WTC11 (cell line): ENCODE measurements at regions not wholly inside any gene's neighbourhood (a gene's known extent, or its start where the extent isn't known, plus 50 kb on each side); places are given as distances from the start of the nearest gene placed in this dataset.

Experiments used
- ATAC-seq: fragments of 200-7000 bp; cut with Tn5 transposase; 2 replicates; pipeline ENCODE4 v1.10.0; 2021; ENCODE audit warnings: mild to moderate bottlenecking, moderate library complexity
- CTCF ChIA-PET: fragments of 300-600 bp; sonication (Branson Sonifier 250); formaldehyde crosslinking; loops from one replicate; lab custom pipeline; 2021; ENCODE audit warnings: antibody characterized with exemption; lab: Charles Lee
- POLR2A ChIA-PET: fragments of 350-600 bp; sonication (Branson Sonifier 250); formaldehyde crosslinking; loops from one replicate; lab custom pipeline; 2021; ENCODE audit warnings: antibody characterized with exemption; lab: Charles Lee
- DNase-seq: peaks from one replicate; pipeline ENCODE4 v3.0.0; 2021; ENCODE audit warnings: low spot score
- H3K27ac Mint-ChIP-seq: 2 replicates; pipeline ENCODE4 v1.8.0; 2021; ENCODE audit warnings: mixed read lengths
- H3K27me3 Mint-ChIP-seq: 2 replicates; pipeline ENCODE4 v1.8.0; 2021; ENCODE audit warnings: low read depth, mild to moderate bottlenecking, moderate library complexity, mixed read lengths
- H3K36me3 Mint-ChIP-seq: 2 replicates; pipeline ENCODE4 v1.8.0; 2021; ENCODE audit warnings: mixed read lengths
- H3K4me1 Mint-ChIP-seq: 2 replicates; pipeline ENCODE4 v1.8.0; 2022; ENCODE audit warnings: mixed read lengths
- H3K4me3 Mint-ChIP-seq: 2 replicates; pipeline ENCODE4 v1.8.0; 2021; ENCODE audit warnings: mild to moderate bottlenecking, moderate library complexity, mixed read lengths
- H3K9me3 Mint-ChIP-seq: 2 replicates; pipeline ENCODE4 v1.8.0; 2021; ENCODE audit warnings: mixed read lengths
- ATF2 ChIP-seq: sonication (generic); formaldehyde crosslinking; IDR thresholded peaks from 2 replicates; pipeline ENCODE4 v1.8.1; 2022; ENCODE audit warnings: low read depth, missing genetic modification reagents, borderline replicate concordance
- ELF4 ChIP-seq: sonication (generic); formaldehyde crosslinking; IDR thresholded peaks from 2 replicates; pipeline ENCODE4 v1.8.1; 2022; ENCODE audit warnings: low read depth, mild to moderate bottlenecking, moderate library complexity, missing genetic modification reagents
- GABPB1 ChIP-seq: sonication (generic); formaldehyde crosslinking; IDR thresholded peaks from 2 replicates; pipeline ENCODE4 v1.8.1; 2023; ENCODE audit warnings: mild to moderate bottlenecking, missing genetic modification reagents
- JAZF1 ChIP-seq: fragments of 250-450 bp; sonication (Bioruptor Pico); IDR thresholded peaks from 2 replicates; pipeline ENCODE4 v1.9.0; 2021; ENCODE audit warnings: moderate library complexity, mild to moderate bottlenecking, inconsistent platforms
- MXD4 ChIP-seq: fragments of 250-450 bp; sonication (Bioruptor Pico); IDR thresholded peaks from 2 replicates; pipeline ENCODE4 v1.8.0; 2021; ENCODE audit warnings: mild to moderate bottlenecking, moderate library complexity, borderline replicate concordance
- PRRX2 ChIP-seq: fragments of 250-450 bp; sonication (Bioruptor Pico); IDR thresholded peaks from 2 replicates; pipeline ENCODE4 v1.8.0; 2021; ENCODE audit warnings: mild to moderate bottlenecking
- SMAD3 ChIP-seq: sonication (generic); formaldehyde crosslinking; IDR thresholded peaks from 2 replicates; pipeline ENCODE4 v1.8.0; 2022; ENCODE audit warnings: missing genetic modification reagents, mild to moderate bottlenecking, borderline replicate concordance
- SMAD4 ChIP-seq: sonication (generic); formaldehyde crosslinking; IDR thresholded peaks from 2 replicates; pipeline ENCODE4 v1.8.0; 2022; ENCODE audit warnings: mild to moderate bottlenecking, missing genetic modification reagents
- TCF7 ChIP-seq: sonication (generic); formaldehyde crosslinking; IDR thresholded peaks from 2 replicates; pipeline ENCODE4 v1.8.0; 2022; ENCODE audit warnings: mild to moderate bottlenecking, low read depth, missing genetic modification reagents, moderate library complexity
- TEAD4 ChIP-seq: sonication (generic); formaldehyde crosslinking; IDR thresholded peaks from 2 replicates; pipeline ENCODE4 v1.8.0; 2022; ENCODE audit warnings: mild to moderate bottlenecking, missing genetic modification reagents
- TP53 ChIP-seq: sonication (generic); formaldehyde crosslinking; IDR thresholded peaks from 2 replicates; pipeline ENCODE4 v1.8.1; 2023; ENCODE audit warnings: mild to moderate bottlenecking, missing genetic modification reagents
- ZNF138 ChIP-seq: sonication (generic); formaldehyde crosslinking; conservative IDR thresholded peaks from 2 replicates; pipeline ENCODE4 v1.8.1; 2022; ENCODE audit warnings: mild to moderate bottlenecking, moderate library complexity, missing genetic modification reagents
- ZNF416 ChIP-seq: fragments of 250-450 bp; sonication (Bioruptor Pico); IDR thresholded peaks from 2 replicates; pipeline ENCODE4 v1.9.0; 2021; ENCODE audit warnings: mild to moderate bottlenecking, inconsistent platforms
- ZNF423 ChIP-seq: fragments of 250-450 bp; sonication (Bioruptor Pico); IDR thresholded peaks from 2 replicates; pipeline ENCODE4 v2.1.2; 2022; ENCODE audit warnings: mild to moderate bottlenecking, moderate library complexity
- TF ChIP-seq, protein P1 (sequence below): sonication (generic); formaldehyde crosslinking; IDR thresholded peaks from 2 replicates; pipeline ENCODE4 v1.8.0; 2023; ENCODE audit warnings: missing genetic modification reagents, mild to moderate bottlenecking, borderline replicate concordance
- TF ChIP-seq, protein P2 (sequence below): fragments of 250-450 bp; sonication (Bioruptor Pico); conservative IDR thresholded peaks from 2 replicates; pipeline ENCODE4 v1.9.0; 2021; ENCODE audit warnings: mild to moderate bottlenecking
- TF ChIP-seq, protein P3 (sequence below): sonication (generic); formaldehyde crosslinking; IDR thresholded peaks from 2 replicates; pipeline ENCODE4 v1.8.1; 2022; ENCODE audit warnings: low read depth, mild to moderate bottlenecking, moderate library complexity, missing genetic modification reagents, borderline replicate concordance
- TF ChIP-seq, protein P4 (sequence below): sonication (generic); formaldehyde crosslinking; IDR thresholded peaks from 2 replicates; pipeline ENCODE4 v1.8.1; 2023; ENCODE audit warnings: mild to moderate bottlenecking, missing genetic modification reagents

DNA sequence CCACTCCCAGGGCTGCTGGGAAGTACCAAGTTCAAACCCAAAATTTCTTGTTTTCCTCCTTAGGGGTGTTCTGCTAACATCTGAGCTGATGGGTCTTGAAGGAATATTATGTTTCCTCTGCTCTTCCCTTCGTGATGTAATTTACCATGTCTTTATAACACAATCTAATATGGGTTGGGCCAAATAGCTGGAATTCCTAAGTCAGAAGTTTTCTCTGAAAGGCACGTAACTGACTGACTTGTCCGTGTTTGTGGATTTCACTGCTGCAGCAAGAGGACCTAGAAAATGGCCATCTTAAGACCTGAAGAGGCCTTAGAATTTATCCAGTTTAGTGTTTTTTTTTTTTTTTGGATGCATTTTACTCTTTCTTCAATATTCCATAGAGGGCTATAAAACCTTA, 256.7 kb downstream of the DCDC2C start:
- H3K27ac Mint-ChIP-seq, result no peak overlapping the region
- TF ChIP-seq, protein P1, sequence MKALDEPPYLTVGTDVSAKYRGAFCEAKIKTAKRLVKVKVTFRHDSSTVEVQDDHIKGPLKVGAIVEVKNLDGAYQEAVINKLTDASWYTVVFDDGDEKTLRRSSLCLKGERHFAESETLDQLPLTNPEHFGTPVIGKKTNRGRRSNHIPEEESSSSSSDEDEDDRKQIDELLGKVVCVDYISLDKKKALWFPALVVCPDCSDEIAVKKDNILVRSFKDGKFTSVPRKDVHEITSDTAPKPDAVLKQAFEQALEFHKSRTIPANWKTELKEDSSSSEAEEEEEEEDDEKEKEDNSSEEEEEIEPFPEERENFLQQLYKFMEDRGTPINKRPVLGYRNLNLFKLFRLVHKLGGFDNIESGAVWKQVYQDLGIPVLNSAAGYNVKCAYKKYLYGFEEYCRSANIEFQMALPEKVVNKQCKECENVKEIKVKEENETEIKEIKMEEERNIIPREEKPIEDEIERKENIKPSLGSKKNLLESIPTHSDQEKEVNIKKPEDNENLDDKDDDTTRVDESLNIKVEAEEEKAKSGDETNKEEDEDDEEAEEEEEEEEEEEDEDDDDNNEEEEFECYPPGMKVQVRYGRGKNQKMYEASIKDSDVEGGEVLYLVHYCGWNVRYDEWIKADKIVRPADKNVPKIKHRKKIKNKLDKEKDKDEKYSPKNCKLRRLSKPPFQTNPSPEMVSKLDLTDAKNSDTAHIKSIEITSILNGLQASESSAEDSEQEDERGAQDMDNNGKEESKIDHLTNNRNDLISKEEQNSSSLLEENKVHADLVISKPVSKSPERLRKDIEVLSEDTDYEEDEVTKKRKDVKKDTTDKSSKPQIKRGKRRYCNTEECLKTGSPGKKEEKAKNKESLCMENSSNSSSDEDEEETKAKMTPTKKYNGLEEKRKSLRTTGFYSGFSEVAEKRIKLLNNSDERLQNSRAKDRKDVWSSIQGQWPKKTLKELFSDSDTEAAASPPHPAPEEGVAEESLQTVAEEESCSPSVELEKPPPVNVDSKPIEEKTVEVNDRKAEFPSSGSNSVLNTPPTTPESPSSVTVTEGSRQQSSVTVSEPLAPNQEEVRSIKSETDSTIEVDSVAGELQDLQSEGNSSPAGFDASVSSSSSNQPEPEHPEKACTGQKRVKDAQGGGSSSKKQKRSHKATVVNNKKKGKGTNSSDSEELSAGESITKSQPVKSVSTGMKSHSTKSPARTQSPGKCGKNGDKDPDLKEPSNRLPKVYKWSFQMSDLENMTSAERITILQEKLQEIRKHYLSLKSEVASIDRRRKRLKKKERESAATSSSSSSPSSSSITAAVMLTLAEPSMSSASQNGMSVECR (CRISPR knock-in tag), result no peak
- TF ChIP-seq ZNF138 (no peak), SMAD3 (CRISPR knock-in tag) (no peak), ZNF423 (no peak), ATF2 (CRISPR knock-in tag) (no peak), GABPB1 (CRISPR knock-in tag) (no peak), TCF7 (CRISPR knock-in tag) (no peak), SMAD4 (CRISPR knock-in tag) (no peak), JAZF1 (CRISPR knock-in tag) (no peak), ELF4 (no peak), ZNF416 (CRISPR knock-in tag) (no peak), MXD4 (CRISPR knock-in tag) (no peak), TEAD4 (CRISPR knock-in tag) (no peak), PRRX2 (no peak), TP53 (CRISPR knock-in tag) (no peak)
- TF ChIP-seq, protein P2, sequence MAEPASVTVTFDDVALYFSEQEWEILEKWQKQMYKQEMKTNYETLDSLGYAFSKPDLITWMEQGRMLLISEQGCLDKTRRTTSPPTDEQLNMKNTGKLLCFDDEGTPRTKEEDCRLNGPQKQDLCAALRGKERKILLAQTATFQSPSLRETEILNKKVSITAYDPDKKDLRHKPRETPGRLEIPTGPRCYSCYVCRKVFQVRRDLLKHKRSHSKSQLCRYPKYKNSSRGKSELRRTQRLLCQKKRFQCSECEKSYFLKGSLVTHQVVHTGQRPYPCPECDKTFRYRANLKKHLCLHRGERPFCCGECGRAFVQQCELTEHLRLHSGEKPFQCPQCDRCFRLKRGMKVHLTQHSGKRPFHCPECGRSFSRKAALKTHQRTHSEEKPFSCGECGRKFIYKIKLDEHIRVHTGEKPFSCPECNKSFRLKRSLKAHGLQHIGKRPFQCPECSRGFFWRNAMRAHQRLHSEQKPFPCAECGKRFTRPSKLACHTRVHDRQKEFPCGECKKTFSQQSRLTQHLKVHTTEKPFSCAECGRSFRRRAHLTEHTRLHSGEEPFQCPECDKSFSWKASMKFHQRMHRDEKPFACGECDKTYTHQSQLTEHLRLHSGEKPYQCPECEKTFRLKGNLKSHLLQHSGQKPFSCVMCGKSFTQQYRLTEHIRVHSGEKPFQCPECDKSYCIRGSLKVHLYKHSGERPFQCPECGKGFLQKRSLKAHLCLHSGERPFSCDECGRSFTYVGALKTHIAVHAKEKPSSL (CRISPR knock-in tag), result no peak
- TF ChIP-seq, protein P3, sequence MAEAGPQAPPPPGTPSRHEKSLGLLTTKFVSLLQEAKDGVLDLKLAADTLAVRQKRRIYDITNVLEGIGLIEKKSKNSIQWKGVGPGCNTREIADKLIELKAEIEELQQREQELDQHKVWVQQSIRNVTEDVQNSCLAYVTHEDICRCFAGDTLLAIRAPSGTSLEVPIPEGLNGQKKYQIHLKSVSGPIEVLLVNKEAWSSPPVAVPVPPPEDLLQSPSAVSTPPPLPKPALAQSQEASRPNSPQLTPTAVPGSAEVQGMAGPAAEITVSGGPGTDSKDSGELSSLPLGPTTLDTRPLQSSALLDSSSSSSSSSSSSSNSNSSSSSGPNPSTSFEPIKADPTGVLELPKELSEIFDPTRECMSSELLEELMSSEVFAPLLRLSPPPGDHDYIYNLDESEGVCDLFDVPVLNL (CRISPR knock-in tag), result no peak
- TF ChIP-seq, protein P4, sequence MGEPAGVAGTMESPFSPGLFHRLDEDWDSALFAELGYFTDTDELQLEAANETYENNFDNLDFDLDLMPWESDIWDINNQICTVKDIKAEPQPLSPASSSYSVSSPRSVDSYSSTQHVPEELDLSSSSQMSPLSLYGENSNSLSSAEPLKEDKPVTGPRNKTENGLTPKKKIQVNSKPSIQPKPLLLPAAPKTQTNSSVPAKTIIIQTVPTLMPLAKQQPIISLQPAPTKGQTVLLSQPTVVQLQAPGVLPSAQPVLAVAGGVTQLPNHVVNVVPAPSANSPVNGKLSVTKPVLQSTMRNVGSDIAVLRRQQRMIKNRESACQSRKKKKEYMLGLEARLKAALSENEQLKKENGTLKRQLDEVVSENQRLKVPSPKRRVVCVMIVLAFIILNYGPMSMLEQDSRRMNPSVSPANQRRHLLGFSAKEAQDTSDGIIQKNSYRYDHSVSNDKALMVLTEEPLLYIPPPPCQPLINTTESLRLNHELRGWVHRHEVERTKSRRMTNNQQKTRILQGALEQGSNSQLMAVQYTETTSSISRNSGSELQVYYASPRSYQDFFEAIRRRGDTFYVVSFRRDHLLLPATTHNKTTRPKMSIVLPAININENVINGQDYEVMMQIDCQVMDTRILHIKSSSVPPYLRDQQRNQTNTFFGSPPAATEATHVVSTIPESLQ (CRISPR knock-in tag), result no peak
- CTCF ChIA-PET, result no interaction called here
- POLR2A ChIA-PET, result no interaction called here
- H3K27me3 Mint-ChIP-seq, result peaks cover 7% of the 10 kb centered on the region; the same call in 1 of the 2 replicates
- ATAC-seq, result no peak
- no peak overlapping the region for H3K4me3 Mint-ChIP-seq
- no peak for DNase-seq
- peaks cover 62% of the 10 kb centered on the region for H3K36me3 Mint-ChIP-seq
- H3K9me3 Mint-ChIP-seq, result peaks cover 74% of the 10 kb centered on the region
- H3K4me1 Mint-ChIP-seq, result no peaks in the 10 kb centered on the region
